NCI-H1105 treated with DMSO at 0.1 percent for 48 hours (cell line): ENCODE measurements at regions not wholly inside any gene's neighbourhood (a gene's known extent, or its start where the extent isn't known, plus 50 kb on each side); places are given as distances from the start of the nearest gene placed in this dataset.
"Not testable (repeated sequence)": the region's sequence is repeated elsewhere in the genome, so short reads cannot be mapped to it uniquely, and the experiment has no call there.

Experiments
- DNase-seq: peaks from one replicate; lab custom pipeline; 2025; lab: John Stamatoyannopoulos, UW

GRCh38 chr2:78817430-78817829 lies 208.1 kb upstream of the REG3G start:
- DNase-seq, result peak; percentile 1

GRCh38 chr2:78832481-78832880 lies 193.0 kb upstream of the REG3G start:
- DNase-seq, result no peak

GRCh38 chr2:78839259-78839658 lies 186.2 kb upstream of the REG3G start:
- DNase-seq, result no peak

GRCh38 chr2:78840311-78840710 lies 185.2 kb upstream of the REG3G start:
- DNase-seq, result not testable (repeated sequence)

- DNase-seq, result no peak
These were observed 179.8 kb upstream of the REG3G start for GRCh38 chr2:78845664-78846185.

GRCh38 chr2:78861546-78861945 lies 164.0 kb upstream of the REG3G start:
- DNase-seq, result peak; percentile 33

GRCh38 chr2:78864205-78864604 lies 161.3 kb upstream of the REG3G start:
- no peak for DNase-seq

GRCh38 chr2:78865667-78866066 lies 159.8 kb upstream of the REG3G start:
- no peak for DNase-seq

GRCh38 chr2:78870343-78870967 lies 155.0 kb upstream of the REG3G start:
- no peak for DNase-seq

- no peak for DNase-seq
These were observed 152.0 kb upstream of the REG3G start for GRCh38 chr2:78873526-78873925.

- DNase-seq, result no peak
These were observed 149.2 kb upstream of the REG3G start for GRCh38 chr2:78876316-78876688.

GRCh38 chr2:78887446-78887845 lies 138.1 kb upstream of the REG3G start:
- DNase-seq, result no peak

GRCh38 chr2:78890935-78891334 lies 134.6 kb upstream of the REG3G start:
- no peak for DNase-seq

- DNase-seq, result no peak
These were observed 133.2 kb upstream of the REG3G start for GRCh38 chr2:78892295-78892694.

GRCh38 chr2:78895022-78895421 lies 130.5 kb upstream of the REG3G start:
- DNase-seq, result no peak

- DNase-seq, result no peak
These were observed 129.0 kb upstream of the REG3G start for GRCh38 chr2:78896536-78896935.

- DNase-seq, result no peak
These were observed 118.4 kb upstream of the REG3G start for GRCh38 chr2:78907089-78907488.

GRCh38 chr2:78908973-78909372 lies 116.5 kb upstream of the REG3G start:
- no peak for DNase-seq

GRCh38 chr2:78910376-78910775 lies 115.1 kb upstream of the REG3G start:
- no peak for DNase-seq

GRCh38 chr2:78913257-78913656 lies 112.2 kb upstream of the REG3G start:
- DNase-seq, result no peak

- DNase-seq, result no peak
These were observed 100.2 kb upstream of the REG3G start for GRCh38 chr2:78925258-78925657.

GRCh38 chr2:78928502-78928901 lies 97.0 kb upstream of the REG3G start:
- no peak for DNase-seq

GRCh38 chr2:78940998-78941397 lies 84.5 kb upstream of the REG3G start:
- DNase-seq, result no peak

- no peak for DNase-seq
These were observed 83.8 kb upstream of the REG3G start for GRCh38 chr2:78941751-78942150.
